SK-N-SH treated with all-trans-retinoic acid at 6 μM for 48 hours (cell line): ENCODE measurements at regions not wholly inside any gene's neighbourhood (a gene's known extent, or its start where the extent isn't known, plus 50 kb on each side); places are given as distances from the start of the nearest gene placed in this dataset.

Experiments
- ATAC-seq: fragments of 200-7000 bp; cut with Tn5 transposase; 3 replicates; pipeline ENCODE4 v1.9.1; 2020; ENCODE audit warnings: mild to moderate bottlenecking, moderate library complexity
- ARNTL ChIP-seq: fragments of 450-650 bp; formaldehyde crosslinking; IDR thresholded peaks from 2 replicates; pipeline ENCODE4 v1.5.0; 2020; ENCODE audit warnings: low read depth, mild to moderate bottlenecking, moderate library complexity, borderline replicate concordance
- BACH2 ChIP-seq: fragments of 250-450 bp; sonication (Bioruptor Pico); IDR thresholded peaks from 2 replicates; pipeline ENCODE4 v1.9.0; 2021; ENCODE audit warnings: mild to moderate bottlenecking, borderline replicate concordance
- CSDC2 ChIP-seq: fragments of 250-450 bp; sonication (Bioruptor Pico); IDR thresholded peaks from 2 replicates; pipeline ENCODE4 v1.5.0; 2020; ENCODE audit warnings: mild to moderate bottlenecking, moderate library complexity
- CSRNP3 ChIP-seq: fragments of 250-450 bp; sonication (Bioruptor Pico); IDR thresholded peaks from 2 replicates; pipeline ENCODE4 v1.5.1; 2021; ENCODE audit warnings: mild to moderate bottlenecking, moderate library complexity
- ESRRG ChIP-seq: fragments of 250-450 bp; sonication (Bioruptor Pico); IDR thresholded peaks from 2 replicates; pipeline ENCODE4 v1.6.1; 2021; ENCODE audit warnings: mild to moderate bottlenecking
- GLIS3 ChIP-seq: fragments of 250-450 bp; sonication (Bioruptor Pico); IDR thresholded peaks from 2 replicates; pipeline ENCODE4 v1.5.0; 2020; ENCODE audit warnings: mild to moderate bottlenecking, moderate library complexity
- ISL1 ChIP-seq: fragments of 250-450 bp; sonication (Bioruptor Pico); IDR thresholded peaks from 2 replicates; pipeline ENCODE4 v2.1.2; 2022; ENCODE audit warnings: mild to moderate bottlenecking, moderate library complexity
- OSR1 ChIP-seq: fragments of 250-450 bp; sonication (Bioruptor Pico); IDR thresholded peaks from 2 replicates; pipeline ENCODE4 v1.8.0; 2022; ENCODE audit warnings: moderate library complexity, mild to moderate bottlenecking, inconsistent platforms
- PPARA ChIP-seq: fragments of 250-450 bp; sonication (Bioruptor Pico); IDR thresholded peaks from 2 replicates; pipeline ENCODE4 v1.5.0; 2020; ENCODE audit warnings: mild to moderate bottlenecking, borderline replicate concordance
- RARB ChIP-seq: fragments of 250-450 bp; sonication (Bioruptor Pico); IDR thresholded peaks from 2 replicates; pipeline ENCODE4 v1.8.0; 2021; ENCODE audit warnings: mild to moderate bottlenecking, moderate library complexity
- SNAI2 ChIP-seq: fragments of 250-450 bp; sonication (Bioruptor Pico); IDR thresholded peaks from 2 replicates; pipeline ENCODE4 v1.5.0; 2020; ENCODE audit warnings: mild to moderate bottlenecking, moderate library complexity
- TCF4 ChIP-seq: fragments of 250-450 bp; sonication (Bioruptor Pico); IDR thresholded peaks from 2 replicates; pipeline ENCODE4 v1.8.0; 2021; ENCODE audit warnings: mild to moderate bottlenecking, moderate library complexity, borderline replicate concordance
- TOX ChIP-seq: fragments of 250-450 bp; sonication (Bioruptor Pico); IDR thresholded peaks from 2 replicates; pipeline ENCODE4 v1.8.0; 2021; ENCODE audit warnings: mild to moderate bottlenecking, moderate library complexity, borderline replicate concordance
- ZC3H10 ChIP-seq: fragments of 250-450 bp; sonication (Bioruptor Pico); IDR thresholded peaks from 2 replicates; pipeline ENCODE4 v1.5.1; 2021; ENCODE audit warnings: mild to moderate bottlenecking, moderate library complexity
- ZFP3 ChIP-seq: fragments of 250-450 bp; sonication (Bioruptor Pico); IDR thresholded peaks from 2 replicates; pipeline ENCODE4 v1.5.0; 2020; ENCODE audit warnings: mild to moderate bottlenecking, moderate library complexity
- ZFP30 ChIP-seq: fragments of 450-650 bp; formaldehyde crosslinking; IDR thresholded peaks from 2 replicates; pipeline ENCODE4 v1.5.0; 2022; ENCODE audit warnings: mild to moderate bottlenecking, moderate library complexity
- ZNF565 ChIP-seq: fragments of 450-650 bp; formaldehyde crosslinking; conservative IDR thresholded peaks from 2 replicates; pipeline ENCODE4 v1.5.0; 2020; ENCODE audit warnings: low read depth, mild to moderate bottlenecking, moderate library complexity
- ZNF70 ChIP-seq: fragments of 450-650 bp; formaldehyde crosslinking; IDR thresholded peaks from 2 replicates; pipeline ENCODE4 v1.5.0; 2020; ENCODE audit warnings: mild to moderate bottlenecking, moderate library complexity
- ZNF8 ChIP-seq: fragments of 450-650 bp; formaldehyde crosslinking; IDR thresholded peaks from 2 replicates; pipeline ENCODE4 v1.5.0; 2020; ENCODE audit warnings: mild to moderate bottlenecking, moderate library complexity
- TF ChIP-seq, protein P1 (sequence below): fragments of 250-450 bp; sonication (Bioruptor Pico); IDR thresholded peaks from 2 replicates; pipeline ENCODE4 v1.8.0; 2021; ENCODE audit warnings: low read depth, mild to moderate bottlenecking, moderate library complexity, borderline replicate concordance
- TF ChIP-seq, protein P2 (sequence below): fragments of 250-450 bp; sonication (Bioruptor Pico); IDR thresholded peaks from 2 replicates; pipeline ENCODE4 v1.5.1; 2020; ENCODE audit warnings: low read depth, mild to moderate bottlenecking, moderate library complexity
- TF ChIP-seq, protein P3 (sequence below): fragments of 250-450 bp; sonication (Bioruptor Pico); IDR thresholded peaks from 2 replicates; pipeline ENCODE4 v1.5.0; 2020; ENCODE audit warnings: mild to moderate bottlenecking, moderate library complexity
- TF ChIP-seq, protein P4 (sequence below): fragments of 250-450 bp; sonication (Bioruptor Pico); IDR thresholded peaks from 2 replicates; pipeline ENCODE4 v1.8.0; 2020; ENCODE audit warnings: mild to moderate bottlenecking, moderate library complexity, borderline replicate concordance

- TF ChIP-seq TOX (CRISPR knock-in tag) (no peak), SNAI2 (CRISPR knock-in tag) (no peak), BACH2 (CRISPR knock-in tag) (no peak), TCF4 (no peak)
- ATAC-seq = no peak
Measured at GRCh38 chr6:80622641-80623040, 516.2 kb downstream of the BCKDHB start.

DNA sequence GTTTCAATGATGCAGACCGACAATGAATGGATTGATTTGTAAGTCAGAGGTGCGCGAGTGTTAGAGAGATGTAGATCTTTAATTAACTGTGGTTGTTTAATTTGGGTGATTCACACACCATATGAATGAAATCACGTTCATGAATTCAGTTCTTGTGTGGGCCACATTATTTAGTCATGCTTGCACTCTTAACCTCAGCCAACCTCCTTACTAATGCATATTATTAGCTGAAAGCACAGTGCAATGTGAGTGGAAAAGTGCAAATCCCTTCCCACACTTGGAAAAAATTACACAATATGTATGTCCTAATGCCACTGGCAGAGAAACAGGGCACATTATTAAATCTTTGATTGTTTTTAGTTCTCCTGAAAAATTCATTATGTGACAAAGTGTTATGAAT, 512.5 kb downstream of the BCKDHB start:
- TF ChIP-seq ESRRG (CRISPR knock-in tag) (no peak), GLIS3 (CRISPR knock-in tag) (no peak), ZNF565 (CRISPR knock-in tag) (no peak), ZFP3 (no peak), ZFP30 (CRISPR knock-in tag) (no peak), ARNTL (CRISPR knock-in tag) (no peak), RARB (CRISPR knock-in tag) (no peak), ZC3H10 (CRISPR knock-in tag) (no peak), ZNF8 (CRISPR knock-in tag) (no peak), CSDC2 (CRISPR knock-in tag) (no peak), TOX (CRISPR knock-in tag) (no peak), TCF4 (no peak), PPARA (CRISPR knock-in tag) (no peak), ISL1 (CRISPR knock-in tag) (no peak)
- TF ChIP-seq, protein P1, sequence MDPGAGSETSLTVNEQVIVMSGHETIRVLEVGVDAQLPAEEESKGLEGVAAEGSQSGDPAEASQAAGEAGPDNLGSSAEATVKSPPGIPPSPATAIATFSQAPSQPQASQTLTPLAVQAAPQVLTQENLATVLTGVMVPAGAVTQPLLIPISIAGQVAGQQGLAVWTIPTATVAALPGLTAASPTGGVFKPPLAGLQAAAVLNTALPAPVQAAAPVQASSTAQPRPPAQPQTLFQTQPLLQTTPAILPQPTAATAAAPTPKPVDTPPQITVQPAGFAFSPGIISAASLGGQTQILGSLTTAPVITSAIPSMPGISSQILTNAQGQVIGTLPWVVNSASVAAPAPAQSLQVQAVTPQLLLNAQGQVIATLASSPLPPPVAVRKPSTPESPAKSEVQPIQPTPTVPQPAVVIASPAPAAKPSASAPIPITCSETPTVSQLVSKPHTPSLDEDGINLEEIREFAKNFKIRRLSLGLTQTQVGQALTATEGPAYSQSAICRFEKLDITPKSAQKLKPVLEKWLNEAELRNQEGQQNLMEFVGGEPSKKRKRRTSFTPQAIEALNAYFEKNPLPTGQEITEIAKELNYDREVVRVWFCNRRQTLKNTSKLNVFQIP (CRISPR knock-in tag) = no peak
- TF ChIP-seq, protein P2, sequence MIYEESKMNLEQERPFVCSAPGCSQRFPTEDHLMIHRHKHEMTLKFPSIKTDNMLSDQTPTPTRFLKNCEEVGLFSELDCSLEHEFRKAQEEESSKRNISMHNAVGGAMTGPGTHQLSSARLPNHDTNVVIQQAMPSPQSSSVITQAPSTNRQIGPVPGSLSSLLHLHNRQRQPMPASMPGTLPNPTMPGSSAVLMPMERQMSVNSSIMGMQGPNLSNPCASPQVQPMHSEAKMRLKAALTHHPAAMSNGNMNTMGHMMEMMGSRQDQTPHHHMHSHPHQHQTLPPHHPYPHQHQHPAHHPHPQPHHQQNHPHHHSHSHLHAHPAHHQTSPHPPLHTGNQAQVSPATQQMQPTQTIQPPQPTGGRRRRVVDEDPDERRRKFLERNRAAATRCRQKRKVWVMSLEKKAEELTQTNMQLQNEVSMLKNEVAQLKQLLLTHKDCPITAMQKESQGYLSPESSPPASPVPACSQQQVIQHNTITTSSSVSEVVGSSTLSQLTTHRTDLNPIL (CRISPR knock-in tag) = no peak
- TF ChIP-seq, protein P3, sequence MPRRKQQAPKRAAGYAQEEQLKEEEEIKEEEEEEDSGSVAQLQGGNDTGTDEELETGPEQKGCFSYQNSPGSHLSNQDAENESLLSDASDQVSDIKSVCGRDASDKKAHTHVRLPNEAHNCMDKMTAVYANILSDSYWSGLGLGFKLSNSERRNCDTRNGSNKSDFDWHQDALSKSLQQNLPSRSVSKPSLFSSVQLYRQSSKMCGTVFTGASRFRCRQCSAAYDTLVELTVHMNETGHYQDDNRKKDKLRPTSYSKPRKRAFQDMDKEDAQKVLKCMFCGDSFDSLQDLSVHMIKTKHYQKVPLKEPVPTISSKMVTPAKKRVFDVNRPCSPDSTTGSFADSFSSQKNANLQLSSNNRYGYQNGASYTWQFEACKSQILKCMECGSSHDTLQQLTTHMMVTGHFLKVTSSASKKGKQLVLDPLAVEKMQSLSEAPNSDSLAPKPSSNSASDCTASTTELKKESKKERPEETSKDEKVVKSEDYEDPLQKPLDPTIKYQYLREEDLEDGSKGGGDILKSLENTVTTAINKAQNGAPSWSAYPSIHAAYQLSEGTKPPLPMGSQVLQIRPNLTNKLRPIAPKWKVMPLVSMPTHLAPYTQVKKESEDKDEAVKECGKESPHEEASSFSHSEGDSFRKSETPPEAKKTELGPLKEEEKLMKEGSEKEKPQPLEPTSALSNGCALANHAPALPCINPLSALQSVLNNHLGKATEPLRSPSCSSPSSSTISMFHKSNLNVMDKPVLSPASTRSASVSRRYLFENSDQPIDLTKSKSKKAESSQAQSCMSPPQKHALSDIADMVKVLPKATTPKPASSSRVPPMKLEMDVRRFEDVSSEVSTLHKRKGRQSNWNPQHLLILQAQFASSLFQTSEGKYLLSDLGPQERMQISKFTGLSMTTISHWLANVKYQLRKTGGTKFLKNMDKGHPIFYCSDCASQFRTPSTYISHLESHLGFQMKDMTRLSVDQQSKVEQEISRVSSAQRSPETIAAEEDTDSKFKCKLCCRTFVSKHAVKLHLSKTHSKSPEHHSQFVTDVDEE (CRISPR knock-in tag) = no peak
- TF ChIP-seq, protein P4, sequence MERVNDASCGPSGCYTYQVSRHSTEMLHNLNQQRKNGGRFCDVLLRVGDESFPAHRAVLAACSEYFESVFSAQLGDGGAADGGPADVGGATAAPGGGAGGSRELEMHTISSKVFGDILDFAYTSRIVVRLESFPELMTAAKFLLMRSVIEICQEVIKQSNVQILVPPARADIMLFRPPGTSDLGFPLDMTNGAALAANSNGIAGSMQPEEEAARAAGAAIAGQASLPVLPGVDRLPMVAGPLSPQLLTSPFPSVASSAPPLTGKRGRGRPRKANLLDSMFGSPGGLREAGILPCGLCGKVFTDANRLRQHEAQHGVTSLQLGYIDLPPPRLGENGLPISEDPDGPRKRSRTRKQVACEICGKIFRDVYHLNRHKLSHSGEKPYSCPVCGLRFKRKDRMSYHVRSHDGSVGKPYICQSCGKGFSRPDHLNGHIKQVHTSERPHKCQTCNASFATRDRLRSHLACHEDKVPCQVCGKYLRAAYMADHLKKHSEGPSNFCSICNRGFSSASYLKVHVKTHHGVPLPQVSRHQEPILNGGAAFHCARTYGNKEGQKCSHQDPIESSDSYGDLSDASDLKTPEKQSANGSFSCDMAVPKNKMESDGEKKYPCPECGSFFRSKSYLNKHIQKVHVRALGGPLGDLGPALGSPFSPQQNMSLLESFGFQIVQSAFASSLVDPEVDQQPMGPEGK (CRISPR knock-in tag) = no peak
- no peak for ATAC-seq

DNA sequence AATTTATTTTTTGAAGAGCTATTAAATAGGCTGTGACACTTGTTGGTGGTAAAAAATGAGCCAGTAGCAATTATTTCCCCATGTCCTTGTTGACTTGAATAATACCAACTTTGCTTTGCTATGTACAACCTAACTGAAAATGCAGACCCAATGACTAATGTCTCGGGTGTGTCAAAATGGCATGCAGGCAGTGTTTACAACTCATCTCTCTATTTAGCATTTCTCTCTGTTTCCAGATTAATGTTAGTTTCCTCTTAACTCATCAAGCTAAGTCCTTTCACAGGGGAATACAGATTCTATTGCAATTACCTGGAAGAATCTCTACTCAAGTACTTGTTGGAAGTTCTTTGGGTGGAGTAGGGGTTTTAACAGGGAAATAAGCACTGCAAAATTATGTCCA, 504.4 kb downstream of the BCKDHB start:
- TF ChIP-seq ARNTL (CRISPR knock-in tag) (no peak), ZNF565 (CRISPR knock-in tag) (no peak), RARB (CRISPR knock-in tag) (no peak), ZNF70 (CRISPR knock-in tag) (no peak), PPARA (CRISPR knock-in tag) (no peak), GLIS3 (CRISPR knock-in tag) (no peak), OSR1 (no peak), ZFP30 (CRISPR knock-in tag) (no peak), ESRRG (CRISPR knock-in tag) (no peak), CSRNP3 (CRISPR knock-in tag) (no peak), TCF4 (no peak), BACH2 (CRISPR knock-in tag) (no peak), ISL1 (CRISPR knock-in tag) (no peak), ZFP3 (no peak), TOX (CRISPR knock-in tag) (no peak), ZNF8 (CRISPR knock-in tag) (no peak), CSDC2 (CRISPR knock-in tag) (no peak), SNAI2 (CRISPR knock-in tag) (no peak)
- TF ChIP-seq, protein P3 (CRISPR knock-in tag) = no peak
- TF ChIP-seq, protein P2 (CRISPR knock-in tag) = no peak
- ATAC-seq = peak; percentile 17; the same call in 2 of the 3 replicates
